Activated CD8-positive, alpha-beta T cell treated with anti-CD3 and anti-CD28 coated beads, Interleukin-2, amount 10 ng/mL, durations not matched to agents 7 days and 5 days (primary cell): ENCODE measurements at regions not wholly inside any gene's neighbourhood (a gene's known extent, or its start where the extent isn't known, plus 50 kb on each side); places are given as distances from the start of the nearest gene placed in this dataset.
"Not testable (repeated sequence)": the region's sequence is repeated elsewhere in the genome, so short reads cannot be mapped to it uniquely, and the experiment has no call there.

Source experiments
- ATAC-seq: fragments of 150-1000 bp; cut with Tn5 transposase; one replicate; pipeline ENCODE4 v1.10.0; 2021; ENCODE audit warnings: moderate library complexity
- CTCF ChIA-PET: fragments of 350-600 bp; sonication (Branson Sonifier 250); formaldehyde crosslinking; loops from one replicate; lab custom pipeline; 2021; ENCODE audit warnings: antibody characterized with exemption; lab: Charles Lee
- POLR2A ChIA-PET: fragments of 350-600 bp; sonication (Branson Sonifier 250); formaldehyde crosslinking; loops from one replicate; lab custom pipeline; 2021; ENCODE audit warnings: antibody characterized with exemption; lab: Charles Lee
- DNase-seq: peaks from one replicate; pipeline ENCODE4 v3.0.0-alpha.2; 2020
- H3K27ac Mint-ChIP-seq: one replicate; pipeline ENCODE4 v1.8.0; 2021; ENCODE audit warnings: mild to moderate bottlenecking, mixed read lengths
- H3K27me3 Mint-ChIP-seq: one replicate; pipeline ENCODE4 v1.8.0; 2021; ENCODE audit warnings: low read depth, mixed read lengths
- H3K36me3 Mint-ChIP-seq: one replicate; pipeline ENCODE4 v1.8.0; 2021; ENCODE audit warnings: low read depth, mixed read lengths
- H3K4me1 Mint-ChIP-seq: one replicate; pipeline ENCODE4 v1.8.0; 2021; ENCODE audit warnings: low read depth, mixed read lengths
- H3K4me3 Mint-ChIP-seq: one replicate; pipeline ENCODE4 v1.8.0; 2021; ENCODE audit warnings: mild to moderate bottlenecking, mixed read lengths
- H3K9me3 Mint-ChIP-seq: one replicate; pipeline ENCODE4 v1.8.0; 2022; ENCODE audit warnings: mixed read lengths; ENCODE audit not compliant: insufficient read depth

DNA sequence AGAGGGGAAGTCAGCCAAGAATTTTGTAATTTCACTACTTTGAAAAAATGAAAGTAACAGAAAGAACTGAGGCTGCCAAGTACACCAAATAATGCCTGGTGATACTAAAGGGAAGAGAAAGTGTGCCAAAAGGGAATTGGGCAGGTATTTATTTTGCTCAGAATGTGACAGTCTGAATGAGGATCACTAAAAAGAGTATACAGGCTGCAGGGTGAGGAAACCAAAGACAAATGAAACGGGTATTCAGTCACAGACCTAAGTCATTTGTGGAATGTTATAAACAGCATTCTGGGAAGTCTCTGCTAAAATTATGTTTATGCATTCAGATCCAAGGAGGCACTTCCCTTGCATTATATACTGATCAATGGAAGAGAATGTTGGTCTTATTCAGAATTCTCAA, 418.6 kb upstream of the SLC39A10 start:
- CTCF ChIA-PET = no interaction called here

GRCh38 chr2:195228547-195228946, 428.5 kb upstream of the SLC39A10 start:
- H3K9me3 Mint-ChIP-seq, H3K27ac Mint-ChIP-seq, ATAC-seq, H3K36me3 Mint-ChIP-seq, POLR2A ChIA-PET, H3K27me3 Mint-ChIP-seq, CTCF ChIA-PET, DNase-seq, H3K4me1 Mint-ChIP-seq, H3K4me3 Mint-ChIP-seq: not testable (repeated sequence)

More for the DNA sequence above, 418.6 kb upstream of the SLC39A10 start:
- Mint-ChIP-seq H3K4me1 (no peaks in the 10 kb centered on the region), H3K4me3 (no peak overlapping the region), H3K27me3 (no peaks in the 10 kb centered on the region), H3K36me3 (no peaks in the 10 kb centered on the region), H3K9me3 (peaks cover 3% of the 10 kb centered on the region), H3K27ac (no peak overlapping the region)
- DNase-seq (no peak), ATAC-seq (no peak)
- POLR2A ChIA-PET = no interaction called here

DNA sequence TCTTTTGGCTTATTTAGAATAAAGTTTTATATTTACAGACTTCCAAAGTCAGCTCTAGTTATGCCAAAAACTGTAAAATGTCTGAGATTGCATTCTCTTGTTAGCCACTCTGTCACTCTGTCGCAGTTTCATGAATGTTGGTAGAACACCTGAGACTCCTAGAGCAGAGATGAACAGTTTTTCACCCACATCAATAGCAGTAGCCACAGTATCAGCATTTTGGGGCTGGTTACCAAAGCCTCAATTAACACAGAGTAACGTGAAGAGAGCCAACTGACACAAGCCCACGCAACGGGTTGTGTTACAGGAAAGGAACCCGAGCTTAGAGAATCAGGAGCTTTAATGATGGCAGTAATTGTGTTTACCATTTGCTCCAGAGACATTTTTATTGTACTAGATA, 443.0 kb upstream of the SLC39A10 start:
- ChIA-PET POLR2A (no interaction called here), CTCF (interaction anchor here (1.3 kb wide), 1 partner anchor 17 kb away, joined by 3 read pairs; no protein-coding TSS in a partner anchor)
- Mint-ChIP-seq H3K9me3 (no peaks in the 10 kb centered on the region), H3K4me1 (no peaks in the 10 kb centered on the region), H3K27ac (no peak overlapping the region), H3K36me3 (no peaks in the 10 kb centered on the region), H3K4me3 (no peak overlapping the region), H3K27me3 (peaks cover 3% of the 10 kb centered on the region)
- DNase-seq (no peak), ATAC-seq (no peak)

DNA sequence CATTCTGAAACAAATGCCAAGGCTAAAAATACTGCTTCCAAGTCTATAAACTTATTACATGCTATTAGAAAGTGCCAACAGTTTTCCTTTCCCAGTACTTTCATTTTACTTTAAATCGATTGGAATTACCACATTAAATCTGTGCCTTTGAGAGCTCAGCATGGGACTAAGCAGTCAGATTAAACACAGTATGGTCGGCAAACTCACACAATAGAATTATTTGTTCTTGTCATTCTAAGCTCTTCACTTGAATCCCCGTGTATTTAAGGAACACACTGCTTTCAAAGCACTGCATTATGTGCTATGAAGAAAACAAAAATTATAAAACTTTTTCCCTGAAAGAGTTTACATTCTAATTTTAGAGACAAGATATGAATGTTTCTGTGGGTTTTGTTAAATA, 444.4 kb upstream of the SLC39A10 start:
- no peaks in the 10 kb centered on the region for H3K36me3 Mint-ChIP-seq
- no peaks in the 10 kb centered on the region for H3K9me3 Mint-ChIP-seq
- H3K4me3 Mint-ChIP-seq = no peak overlapping the region
- DNase-seq = no peak
- ChIA-PET POLR2A (no interaction called here), CTCF (no interaction called here)
- no peak overlapping the region for H3K27ac Mint-ChIP-seq
- H3K4me1 Mint-ChIP-seq = no peaks in the 10 kb centered on the region
- H3K27me3 Mint-ChIP-seq = peaks cover 1% of the 10 kb centered on the region
- ATAC-seq = no peak

DNA sequence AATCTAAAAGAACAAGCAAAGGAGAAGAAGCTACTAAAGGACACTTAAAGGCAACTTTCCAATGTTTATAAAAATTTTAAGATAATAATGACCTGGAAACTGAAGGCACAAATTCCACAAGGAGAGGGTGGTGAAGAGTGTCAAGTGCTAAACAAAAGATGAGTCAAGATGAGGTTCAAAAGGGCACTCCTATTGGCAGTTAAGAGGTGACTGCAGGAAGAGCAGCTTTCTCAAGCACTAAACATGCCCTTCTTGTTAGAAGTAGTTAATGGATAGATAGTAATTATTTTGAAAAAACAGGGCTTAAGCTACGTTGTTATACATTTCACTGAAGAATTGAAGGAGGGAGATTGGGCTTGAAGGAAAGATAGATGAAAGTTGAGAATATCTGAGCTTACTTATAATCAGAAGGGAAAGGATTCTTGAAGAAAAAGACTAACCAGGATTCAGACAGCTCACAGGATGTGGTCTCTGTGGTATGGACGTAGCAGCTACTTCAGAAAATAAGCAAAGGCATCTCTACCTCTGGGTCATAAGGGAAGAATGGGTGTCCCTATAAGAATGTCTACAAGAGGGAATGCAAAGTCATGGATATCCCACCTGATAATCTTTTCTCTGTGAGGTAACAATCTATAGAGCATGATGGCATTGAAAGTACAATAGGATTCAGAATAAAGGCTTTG, 454.7 kb upstream of the SLC39A10 start:
- no peaks in the 10 kb centered on the region for H3K9me3 Mint-ChIP-seq

GRCh38 chr2:195199864-195200263, 457.2 kb upstream of the SLC39A10 start:
- no peak for DNase-seq

More for the DNA sequence above, 454.7 kb upstream of the SLC39A10 start:
- H3K4me1 Mint-ChIP-seq = peaks cover 17% of the 10 kb centered on the region
- ATAC-seq (peak; percentile 88), DNase-seq (peak; percentile 62)
- H3K4me3 Mint-ChIP-seq = no peak overlapping the region
- H3K36me3 Mint-ChIP-seq = no peaks in the 10 kb centered on the region
- H3K27me3 Mint-ChIP-seq = peaks cover 2% of the 10 kb centered on the region
- CTCF ChIA-PET = interaction anchor here (0.9 to 1.1 kb wide), 2 partner anchors 118 to 866 kb away, joined by 3 read pairs; partner anchors contain the start of gene DNAH7
- POLR2A ChIA-PET = interaction anchor here (0.5 kb wide), 1 partner anchor 1845 kb away, joined by 3 read pairs; no protein-coding TSS in a partner anchor
- H3K27ac Mint-ChIP-seq = peak overlapping the region; percentile 20

DNA sequence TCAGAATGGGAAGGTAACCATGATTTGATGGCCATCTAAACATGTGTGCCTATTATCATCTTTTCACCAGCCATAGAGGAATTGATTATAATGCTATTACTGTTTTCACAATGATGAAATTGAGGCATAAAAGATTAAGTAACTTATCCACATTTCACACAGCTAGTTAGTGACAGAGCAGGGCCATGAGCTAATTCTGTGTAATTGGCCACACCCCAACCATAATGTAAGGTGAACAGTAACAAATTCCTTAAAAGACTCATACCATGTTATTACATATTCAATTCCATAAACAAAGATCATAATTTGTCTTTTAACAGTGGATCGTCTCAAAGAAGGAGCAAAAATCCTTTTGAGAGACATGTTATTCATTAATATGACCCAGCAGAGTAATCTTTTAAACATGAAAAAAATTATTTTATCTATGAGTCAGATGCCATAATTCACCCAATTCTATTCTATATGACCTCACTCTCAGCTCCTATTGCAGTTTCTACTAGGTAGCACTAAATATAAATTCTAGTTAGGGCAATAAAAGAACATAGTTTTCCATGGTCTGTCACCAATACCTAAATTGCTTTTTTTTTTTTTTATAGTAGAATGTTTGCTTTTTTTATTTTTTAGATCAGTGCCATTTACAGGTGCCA, 475.8 kb upstream of the SLC39A10 start:
- ChIA-PET POLR2A (no interaction called here), CTCF (no interaction called here)
- Mint-ChIP-seq H3K27ac (no peak overlapping the region), H3K4me1 (no peaks in the 10 kb centered on the region), H3K4me3 (no peak overlapping the region), H3K36me3 (no peaks in the 10 kb centered on the region), H3K27me3 (no peaks in the 10 kb centered on the region), H3K9me3 (no peaks in the 10 kb centered on the region)
- ATAC-seq = no peak
- DNase-seq = no peak

More at GRCh38 chr2:195199864-195200263, 457.2 kb upstream of the SLC39A10 start:
- CTCF ChIA-PET = no interaction called here
- H3K9me3 Mint-ChIP-seq = no peaks in the 10 kb centered on the region
- H3K27ac Mint-ChIP-seq = no peak overlapping the region
- POLR2A ChIA-PET = no interaction called here
- H3K4me1 Mint-ChIP-seq = peaks cover 17% of the 10 kb centered on the region
- peaks cover 2% of the 10 kb centered on the region for H3K27me3 Mint-ChIP-seq
- no peaks in the 10 kb centered on the region for H3K36me3 Mint-ChIP-seq
- H3K4me3 Mint-ChIP-seq = no peak overlapping the region
- no peak for ATAC-seq

DNA sequence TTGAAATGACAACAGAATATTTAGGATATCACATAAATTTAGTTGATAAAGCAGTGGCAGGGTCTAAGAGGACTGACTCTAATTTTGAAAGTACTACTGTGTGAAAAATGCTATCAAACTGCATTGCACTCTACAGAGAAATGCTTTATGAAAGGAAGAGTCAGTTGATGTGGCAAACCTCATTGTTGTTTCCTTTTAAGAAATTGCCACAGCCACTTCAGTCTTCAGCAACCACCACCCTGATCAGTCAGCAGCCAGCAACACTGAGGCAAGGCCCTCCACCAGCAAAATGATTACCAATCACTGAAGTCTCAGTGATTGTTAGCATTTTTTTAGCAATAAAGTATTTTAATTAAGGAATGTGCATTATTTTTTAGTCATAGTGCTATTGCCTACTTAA, 488.7 kb upstream of the SLC39A10 start:
- DNase-seq (no peak), ATAC-seq (peak; percentile 42)
- H3K9me3 Mint-ChIP-seq = no peaks in the 10 kb centered on the region
- H3K36me3 Mint-ChIP-seq = no peaks in the 10 kb centered on the region
- no peaks in the 10 kb centered on the region for H3K27me3 Mint-ChIP-seq
- H3K4me1 Mint-ChIP-seq = peaks cover 3% of the 10 kb centered on the region
- POLR2A ChIA-PET = no interaction called here
- CTCF ChIA-PET = no interaction called here
- no peak overlapping the region for H3K4me3 Mint-ChIP-seq
- no peak overlapping the region for H3K27ac Mint-ChIP-seq

DNA sequence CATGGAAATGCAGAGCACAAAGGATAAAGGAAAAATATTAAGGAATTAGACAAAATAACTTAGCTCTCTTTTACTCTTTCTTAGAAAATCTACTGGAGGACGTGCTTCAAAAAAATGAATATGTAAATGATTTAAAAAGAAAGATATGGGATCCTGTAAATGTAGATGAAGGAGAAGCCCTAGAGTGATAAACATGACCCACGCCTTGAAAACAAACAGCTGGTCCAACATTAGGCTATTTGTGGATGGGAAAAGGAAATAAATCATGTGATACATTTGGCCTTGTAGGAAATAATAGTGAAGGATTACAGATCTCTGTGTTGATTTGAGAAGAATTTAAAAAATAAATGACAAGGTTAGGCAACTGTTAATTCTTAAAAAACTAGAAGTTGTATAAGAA, 492.1 kb upstream of the SLC39A10 start:
- Mint-ChIP-seq H3K4me3 (no peak overlapping the region), H3K36me3 (no peaks in the 10 kb centered on the region), H3K4me1 (peaks cover 3% of the 10 kb centered on the region), H3K27me3 (no peaks in the 10 kb centered on the region), H3K9me3 (no peaks in the 10 kb centered on the region), H3K27ac (no peak overlapping the region)
- DNase-seq = no peak
- ChIA-PET POLR2A (no interaction called here), CTCF (no interaction called here)
- ATAC-seq = no peak

- Mint-ChIP-seq H3K27me3 (no peaks in the 10 kb centered on the region), H3K27ac (no peak overlapping the region), H3K36me3 (no peaks in the 10 kb centered on the region), H3K4me1 (peaks cover 2% of the 10 kb centered on the region), H3K4me3 (no peak overlapping the region), H3K9me3 (no peaks in the 10 kb centered on the region)
- CTCF ChIA-PET = no interaction called here
- POLR2A ChIA-PET = no interaction called here
- ATAC-seq = no peak
- DNase-seq = no peak
These were observed 494.1 kb upstream of the SLC39A10 start for GRCh38 chr2:195162918-195163317.

GRCh38 chr2:195162194-195162593, 494.8 kb upstream of the SLC39A10 start:
- H3K9me3 Mint-ChIP-seq = no peaks in the 10 kb centered on the region
- no peak for ATAC-seq
- POLR2A ChIA-PET = no interaction called here
- H3K27me3 Mint-ChIP-seq = no peaks in the 10 kb centered on the region
- no peaks in the 10 kb centered on the region for H3K4me1 Mint-ChIP-seq
- CTCF ChIA-PET = no interaction called here
- H3K27ac Mint-ChIP-seq = no peak overlapping the region
- no peak overlapping the region for H3K4me3 Mint-ChIP-seq
- no peak for DNase-seq
- no peaks in the 10 kb centered on the region for H3K36me3 Mint-ChIP-seq

- CTCF ChIA-PET = no interaction called here
These were observed 496.1 kb upstream of the SLC39A10 start for GRCh38 chr2:195160963-195161362.

More at GRCh38 chr2:195160963-195161362, 496.1 kb upstream of the SLC39A10 start:
- DNase-seq (no peak), ATAC-seq (no peak)
- POLR2A ChIA-PET = no interaction called here
- H3K4me3 Mint-ChIP-seq = no peak overlapping the region
- H3K27me3 Mint-ChIP-seq = no peaks in the 10 kb centered on the region
- H3K9me3 Mint-ChIP-seq = no peaks in the 10 kb centered on the region
- no peaks in the 10 kb centered on the region for H3K36me3 Mint-ChIP-seq
- H3K27ac Mint-ChIP-seq = no peak overlapping the region
- H3K4me1 Mint-ChIP-seq = no peaks in the 10 kb centered on the region
